ENCODE measurements at regions not wholly inside any gene's neighbourhood (a gene's known extent, or its start where the extent isn't known, plus 50 kb on each side); places are given as distances from the start of the nearest gene placed in this dataset.

- TF ChIP-seq EZH2phosphoT487 (IDR thresholded peaks at IDR 0.05; ENCODE audit: insufficient read depth, low read depth) (no peak), EZH2 (IDR thresholded peaks at IDR 0.05; ENCODE audit: insufficient read depth, poor library complexity, severe bottlenecking) (no peak)
Observed at GRCh38 chr6:170101281-170102035, 189.4 kb downstream of the DLL1 start.
